HG03521 (cell line): ENCODE measurements at regions not wholly inside any gene's neighbourhood (a gene's known extent, or its start where the extent isn't known, plus 50 kb on each side); places are given as distances from the start of the nearest gene placed in this dataset.
"Not testable (repeated sequence)": the region's sequence is repeated elsewhere in the genome, so short reads cannot be mapped to it uniquely, and the experiment has no call there.

ENCODE experiments used
- ATAC-seq: cut with Tn5 transposase; IDR thresholded peaks from one replicate; pipeline ENCODE4 v1.9.1; 2021; ENCODE audit warnings: mild to moderate bottlenecking, moderate library complexity; ENCODE audit not compliant: unreplicated experiment

DNA sequence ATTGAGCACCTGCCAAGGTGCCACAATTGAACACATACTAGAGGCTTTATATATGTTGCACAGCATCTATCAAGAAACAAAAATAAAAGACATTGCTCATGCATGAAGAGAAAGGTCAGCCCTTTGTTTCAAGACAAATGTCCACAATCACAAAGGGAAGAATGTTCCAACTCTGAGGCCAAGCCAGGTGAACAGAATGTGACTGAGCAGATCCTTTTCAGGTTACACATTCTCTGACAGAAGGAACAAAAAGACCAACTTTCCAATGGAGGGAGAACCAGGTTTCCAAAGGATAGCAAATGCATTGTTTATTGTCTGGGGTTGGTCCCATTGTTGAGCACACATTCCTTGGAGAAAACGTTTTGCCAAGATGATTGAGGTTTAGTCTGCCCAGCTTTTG, 50.2 kb upstream of the FAM174B start:
- no peak for ATAC-seq

DNA sequence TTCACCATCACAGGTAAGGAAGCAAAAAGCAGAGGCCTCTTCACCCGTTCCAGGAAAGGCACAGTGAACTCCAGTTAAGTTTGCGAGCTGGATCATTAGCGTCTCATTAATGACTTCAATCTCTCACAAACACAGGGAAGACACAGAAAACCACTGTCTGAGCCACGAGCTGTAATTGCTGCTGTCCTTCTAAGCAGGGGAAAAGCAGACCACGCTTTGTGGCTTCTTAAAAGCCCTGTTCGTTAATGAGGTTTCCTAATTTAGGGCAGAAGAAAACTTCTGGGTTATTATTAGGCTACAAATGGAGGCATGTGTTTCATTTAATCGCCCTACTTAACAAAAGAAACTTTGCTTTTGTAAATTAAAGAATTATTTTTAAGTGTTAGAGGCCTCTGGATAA, 50.6 kb upstream of the FAM174B start:
- no peak for ATAC-seq

DNA sequence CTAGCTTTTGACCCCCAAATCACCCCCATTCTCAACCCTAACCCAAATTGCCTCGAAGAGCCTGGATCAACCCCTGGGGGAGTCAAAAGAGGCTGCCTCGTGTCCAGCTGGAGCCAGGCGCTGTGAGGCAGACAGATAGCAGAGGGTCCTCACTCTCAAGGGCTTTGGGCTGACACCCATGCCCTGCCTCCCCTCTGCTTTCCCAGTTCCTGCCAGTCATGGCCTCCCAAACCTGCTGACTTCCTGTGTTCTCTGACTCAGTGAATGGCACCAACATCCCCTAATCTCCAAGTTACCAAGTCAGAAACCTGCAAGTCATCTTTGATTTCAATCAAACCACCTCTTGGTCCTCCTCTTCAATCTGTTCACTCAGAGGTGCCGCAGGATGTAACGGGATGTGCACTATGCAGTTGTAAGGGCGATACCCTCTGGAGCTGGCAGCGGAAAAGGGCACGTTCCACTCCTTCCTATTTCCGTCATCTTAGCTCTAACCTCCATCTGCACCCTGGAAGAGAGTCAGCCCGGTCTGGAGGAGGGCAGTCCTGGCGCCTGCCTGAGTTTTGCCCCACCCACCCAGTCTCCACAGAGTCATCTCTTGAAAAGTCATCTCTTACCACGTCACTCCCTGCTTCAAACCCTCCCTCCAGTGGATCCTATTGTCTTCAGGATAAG, 52.4 kb upstream of the FAM174B start:
- ATAC-seq, result no peak

DNA sequence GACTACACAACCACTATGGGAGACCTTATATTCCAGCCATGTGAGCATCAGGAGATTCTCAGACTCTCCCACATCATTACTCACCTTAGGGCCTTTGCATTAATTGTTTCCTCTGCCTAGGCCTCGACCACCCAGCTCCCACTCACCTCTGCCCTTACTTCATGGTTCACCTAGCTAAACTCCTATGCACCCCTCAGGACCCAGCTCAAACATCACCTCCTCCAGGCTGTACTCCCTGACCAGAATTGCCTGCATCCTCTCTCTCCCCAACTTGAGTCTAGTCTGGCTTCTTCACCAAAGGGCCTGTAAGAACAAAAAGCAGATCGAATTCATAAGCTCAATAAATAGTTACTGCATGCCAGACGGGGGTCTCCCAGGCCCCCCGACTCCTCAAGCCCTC, 53.1 kb upstream of the FAM174B start:
- ATAC-seq, result no peak

DNA sequence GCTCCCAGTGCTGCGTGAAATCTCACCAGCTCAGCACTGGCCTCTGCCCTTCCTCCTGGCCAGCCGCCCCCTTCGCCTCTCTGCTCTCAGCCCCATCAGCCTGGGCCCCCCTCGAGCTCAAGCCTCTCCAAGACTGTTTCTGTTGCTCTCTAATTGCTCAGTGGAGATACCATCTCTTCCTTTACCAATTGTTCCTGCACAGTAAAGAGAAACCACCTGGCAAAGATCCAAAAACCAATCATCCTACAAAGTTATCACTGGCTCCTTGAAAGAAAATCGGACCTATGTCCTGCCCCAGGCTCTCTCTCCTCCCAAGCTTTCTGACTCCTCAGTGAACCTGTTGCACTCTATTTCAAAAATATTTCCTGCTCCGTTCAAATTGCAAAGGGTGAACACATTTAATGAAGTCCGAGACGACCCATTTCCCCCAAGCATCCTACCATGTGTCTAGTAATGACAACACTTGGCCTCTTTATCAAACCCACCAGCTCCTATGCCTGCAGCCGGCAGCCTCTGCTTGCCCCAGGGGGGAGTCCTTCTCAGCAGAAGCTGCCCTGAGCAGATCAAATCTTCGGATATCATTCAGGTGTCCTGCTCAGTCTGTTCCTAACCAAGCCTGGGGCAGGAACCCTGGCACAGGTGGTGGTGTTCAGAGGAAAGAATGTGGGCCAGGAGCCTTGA, 53.7 kb upstream of the FAM174B start:
- no peak for ATAC-seq

DNA sequence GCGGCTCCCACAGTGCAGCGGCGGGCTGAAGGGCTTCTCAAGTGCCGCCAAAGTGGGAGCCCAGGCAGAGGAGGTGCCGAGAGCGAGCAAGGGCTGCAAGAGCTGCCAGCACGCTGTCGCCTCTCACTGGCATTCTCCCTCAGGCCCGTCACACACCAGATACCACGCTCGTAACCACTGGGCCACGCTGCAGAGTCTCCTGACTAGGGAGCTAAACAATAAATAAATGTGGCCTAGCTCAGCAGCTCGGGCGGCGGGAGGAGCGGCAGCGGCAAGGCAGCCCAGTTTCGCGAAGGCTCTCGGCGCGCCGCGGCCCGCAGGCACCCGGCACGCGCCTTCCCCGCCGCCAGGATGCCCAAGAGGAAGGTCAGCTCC, 55.9 kb upstream of the FAM174B start:
- no peak for ATAC-seq

DNA sequence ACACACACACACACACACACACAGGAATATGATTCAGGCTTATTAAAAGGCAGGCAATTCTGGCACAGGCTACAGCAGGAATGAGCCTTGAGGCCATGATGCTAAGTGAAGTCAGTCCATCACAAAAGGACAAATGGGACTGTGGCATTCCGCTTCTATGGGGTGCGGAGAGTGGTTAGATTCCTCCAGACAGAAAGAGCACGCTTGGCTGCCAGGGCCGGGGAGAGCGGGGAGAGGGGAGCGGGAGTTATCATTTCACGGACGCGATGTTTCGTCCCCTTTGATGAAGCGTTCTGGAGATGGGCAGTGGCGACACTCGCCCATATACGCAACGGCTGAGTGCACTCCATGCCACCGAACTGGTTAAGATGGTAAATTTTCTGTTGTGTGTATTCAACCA, 58.5 kb upstream of the FAM174B start:
- no peak for ATAC-seq

DNA sequence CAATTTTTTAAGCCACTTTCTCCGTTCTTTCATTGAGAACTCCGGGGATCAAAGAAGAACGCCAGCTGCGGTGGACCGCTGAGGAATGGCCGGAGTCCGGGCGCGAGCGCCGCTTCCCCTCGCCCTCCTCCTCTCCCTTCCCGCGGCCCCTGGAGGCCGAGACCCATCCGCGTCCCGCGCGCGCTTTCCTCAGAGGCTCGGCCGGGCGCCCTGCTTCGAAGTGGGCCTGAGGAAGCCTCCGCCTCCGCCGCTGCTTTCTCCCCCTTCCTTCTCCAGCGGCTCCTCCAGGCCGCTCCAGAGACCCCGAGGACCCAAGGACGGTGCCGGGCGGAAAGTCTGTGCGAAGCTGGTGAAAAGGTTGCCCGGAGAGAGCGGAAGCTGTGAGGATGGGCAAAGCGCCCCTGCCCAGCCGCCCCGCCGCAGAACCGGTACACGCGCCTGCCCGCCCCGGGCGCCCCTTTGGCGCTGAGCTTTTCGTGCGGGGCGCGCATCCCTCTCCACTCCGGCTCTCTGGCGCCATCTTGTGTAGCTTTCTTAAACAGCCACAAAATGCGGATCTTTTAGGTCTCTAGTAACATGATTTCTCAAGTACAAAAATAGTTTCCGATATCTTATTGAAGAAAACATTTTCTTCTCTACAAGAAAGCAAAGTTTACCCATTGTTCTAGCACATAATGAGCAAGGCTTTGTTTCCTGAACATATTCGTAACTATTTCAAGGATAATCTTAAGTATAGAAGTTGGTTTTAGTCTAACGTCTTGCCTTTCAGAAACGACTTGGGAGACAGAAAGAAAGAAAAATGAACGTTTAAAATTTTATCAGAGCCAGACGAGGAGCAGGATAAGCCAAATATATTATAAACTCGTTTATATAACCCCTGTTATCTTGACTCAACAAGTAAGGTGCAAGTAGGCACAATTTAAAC, 59.2 kb upstream of the FAM174B start:
- ATAC-seq, result peak; percentile 80

DNA sequence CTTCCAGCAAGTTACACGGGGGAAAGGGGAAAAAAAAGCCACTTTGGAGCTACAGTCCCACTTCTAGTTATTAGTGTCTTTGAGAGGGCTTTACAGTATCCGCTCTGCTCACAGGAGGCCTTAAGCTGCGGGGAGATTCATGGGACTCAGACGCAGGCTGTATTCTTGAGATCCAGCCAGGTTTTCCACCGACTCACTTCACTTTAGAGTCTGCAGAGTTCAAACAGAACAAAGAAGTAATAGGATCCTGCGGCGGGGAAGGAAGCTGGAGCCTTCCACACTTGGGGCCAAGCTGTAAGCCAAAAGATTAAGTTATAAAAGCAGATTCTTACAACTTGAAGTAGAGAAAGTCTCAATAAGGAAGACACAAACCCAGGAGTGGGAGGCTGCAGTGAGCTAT, 60.2 kb upstream of the FAM174B start:
- no peak for ATAC-seq

DNA sequence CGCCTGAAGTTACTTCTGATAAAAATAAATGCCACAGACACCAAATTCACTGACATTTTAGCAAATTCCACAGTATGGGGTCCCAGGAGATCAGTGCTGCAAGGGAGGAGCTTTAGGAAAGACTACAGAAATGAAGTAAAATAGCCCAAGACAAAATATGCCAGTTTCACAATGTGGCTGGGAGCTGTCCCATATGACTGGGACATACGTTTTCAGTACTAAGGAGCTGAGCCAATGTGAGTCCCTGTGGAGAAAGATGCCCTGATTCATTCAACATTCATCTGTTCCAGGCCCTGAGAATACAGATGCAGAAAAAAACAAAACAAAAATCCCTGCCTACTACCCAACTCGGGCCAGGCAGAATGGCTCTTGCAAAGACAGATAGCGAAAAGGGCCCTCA, 63.4 kb upstream of the FAM174B start:
- ATAC-seq, result no peak

DNA sequence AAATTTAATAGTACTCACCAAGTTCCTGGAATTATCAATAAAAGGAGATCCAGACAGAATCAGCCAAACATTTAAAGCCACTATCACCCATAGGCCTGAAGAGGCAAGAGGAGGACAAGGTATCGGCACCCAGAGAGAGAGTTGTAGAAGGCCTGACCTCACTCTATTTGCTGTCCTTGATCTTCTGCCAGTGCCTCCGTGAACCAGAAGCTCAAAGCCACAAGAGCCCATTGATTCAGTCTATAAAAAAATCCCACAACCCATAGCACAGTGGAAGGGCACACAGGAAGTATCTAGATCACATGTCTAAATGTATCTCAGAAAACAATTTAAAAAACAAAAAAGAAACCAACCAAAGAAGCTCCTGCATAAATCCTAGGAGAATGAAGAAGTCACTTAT, 68.6 kb upstream of the FAM174B start:
- no peak for ATAC-seq

DNA sequence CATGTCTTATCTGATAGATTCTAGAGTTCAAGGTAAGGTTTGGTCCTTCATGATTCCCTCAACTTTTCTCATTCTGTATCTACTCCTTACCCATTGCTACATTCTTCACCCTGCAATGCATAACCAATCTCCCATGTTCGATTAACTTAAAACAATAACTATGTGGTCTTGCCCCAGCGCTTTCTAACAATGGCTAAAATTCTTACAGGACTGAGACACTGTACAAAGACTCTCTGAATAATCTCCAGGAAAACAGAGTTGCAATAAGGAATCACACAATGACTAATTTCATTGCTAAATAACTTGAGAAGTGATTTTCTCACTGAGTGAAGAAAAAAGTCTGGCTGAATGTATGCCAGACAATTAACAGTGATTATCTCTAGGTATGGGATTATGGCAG, 69.6 kb upstream of the FAM174B start:
- no peak for ATAC-seq

DNA sequence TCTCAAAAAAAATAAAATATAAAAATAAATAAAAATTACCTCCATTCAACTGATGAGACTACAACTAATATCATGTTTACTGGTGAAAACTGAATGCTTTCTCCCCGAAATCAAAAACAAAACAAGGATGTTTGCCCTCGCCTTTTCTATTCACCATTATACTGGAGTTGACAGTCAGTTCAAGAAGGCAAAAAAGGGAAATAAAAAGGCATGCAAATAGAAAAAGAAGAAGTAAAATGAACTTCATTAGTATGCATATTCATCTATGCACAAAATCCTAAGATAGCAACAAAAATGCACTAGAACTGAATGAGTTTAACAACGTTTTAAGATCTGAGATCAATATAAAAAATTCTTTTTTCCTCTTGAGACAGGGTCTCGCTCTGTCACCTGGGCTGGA, 72.7 kb upstream of the FAM174B start:
- ATAC-seq, result no peak

DNA sequence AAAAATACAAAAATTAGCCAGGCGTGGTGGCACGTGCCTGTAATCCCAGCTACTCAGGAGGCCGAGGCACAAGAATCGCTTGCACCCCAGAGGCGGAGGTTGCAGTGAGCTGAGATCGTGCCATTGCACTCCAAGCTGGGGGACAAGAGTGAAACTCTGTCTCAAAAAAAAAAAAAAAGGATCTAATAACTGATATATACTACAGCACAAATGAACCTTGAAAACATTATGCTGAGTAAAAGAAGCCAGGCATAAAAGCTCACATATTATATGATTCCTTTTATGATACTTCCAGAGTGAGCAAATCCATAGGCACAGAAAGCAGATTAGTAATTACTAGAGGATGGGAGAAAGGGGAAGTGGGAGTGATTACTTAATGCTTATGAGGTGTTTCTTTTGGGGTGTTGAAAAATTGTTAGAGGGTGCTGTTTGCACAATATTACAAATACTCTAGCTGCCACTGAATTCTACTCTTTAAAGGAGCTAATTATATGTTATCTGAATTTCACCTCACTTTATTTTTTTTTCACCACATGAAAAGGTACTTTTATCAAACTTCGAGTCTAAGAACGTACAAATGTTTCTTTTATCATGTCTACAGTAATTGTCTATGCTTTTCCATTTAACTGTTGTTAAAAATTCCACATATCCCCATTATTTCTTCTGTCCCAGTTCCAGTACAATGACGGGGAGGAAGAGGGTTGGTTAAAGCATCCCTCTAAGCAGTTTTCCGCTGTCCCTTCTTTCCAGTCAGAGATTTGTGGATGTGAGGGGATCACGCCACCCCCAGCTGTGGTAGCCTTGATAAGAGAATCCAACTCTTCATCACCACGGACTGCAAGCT, 77.7 kb upstream of the FAM174B start:
- ATAC-seq, result no peak

DNA sequence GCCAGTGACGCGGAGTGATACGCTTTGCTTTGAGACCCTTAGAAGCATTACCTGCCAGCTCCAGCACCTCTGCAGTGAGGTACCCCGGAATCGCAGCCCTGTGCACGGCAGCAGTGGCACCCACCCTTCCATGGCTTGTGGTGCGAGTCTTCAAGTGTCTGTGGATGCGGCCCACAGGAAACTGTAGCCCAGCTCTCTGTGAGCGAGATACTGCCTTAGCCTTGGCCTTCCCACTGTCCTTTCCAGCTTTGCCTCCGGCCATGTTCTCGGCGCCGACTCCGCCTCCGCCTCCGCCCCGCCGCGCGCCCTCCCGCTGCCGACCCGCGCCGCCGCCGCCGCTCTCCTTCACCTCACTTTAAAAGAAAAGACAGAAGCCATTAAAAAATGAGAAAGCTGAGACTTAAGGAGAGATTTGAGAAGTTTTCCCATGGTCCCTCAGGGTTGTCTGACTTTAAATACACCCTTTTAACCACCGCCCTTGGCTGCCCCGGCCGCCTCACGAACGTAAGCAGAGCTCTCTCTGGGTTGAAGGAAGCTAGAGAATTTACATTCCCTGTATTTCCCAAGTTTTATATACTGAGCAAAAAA, 78.5 kb upstream of the FAM174B start:
- no peak for ATAC-seq

DNA sequence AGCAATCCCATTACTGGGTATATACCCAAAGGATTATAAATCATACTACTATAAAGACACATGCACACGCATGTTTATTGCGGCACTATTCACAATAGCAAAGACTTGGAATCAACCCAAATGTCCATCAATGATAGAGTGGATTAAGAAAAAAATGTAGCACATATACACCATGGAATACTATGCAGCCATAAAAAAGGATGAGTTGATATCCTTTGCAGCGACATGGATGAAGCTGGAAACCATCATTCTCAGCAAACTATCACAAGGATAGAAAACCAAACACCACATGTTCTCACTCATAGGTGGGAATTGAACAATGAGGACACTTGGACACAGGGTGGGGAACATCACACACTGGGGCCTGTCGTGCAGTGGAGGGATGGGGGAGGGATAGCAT, 83.7 kb upstream of the FAM174B start:
- ATAC-seq, result not testable (repeated sequence)

DNA sequence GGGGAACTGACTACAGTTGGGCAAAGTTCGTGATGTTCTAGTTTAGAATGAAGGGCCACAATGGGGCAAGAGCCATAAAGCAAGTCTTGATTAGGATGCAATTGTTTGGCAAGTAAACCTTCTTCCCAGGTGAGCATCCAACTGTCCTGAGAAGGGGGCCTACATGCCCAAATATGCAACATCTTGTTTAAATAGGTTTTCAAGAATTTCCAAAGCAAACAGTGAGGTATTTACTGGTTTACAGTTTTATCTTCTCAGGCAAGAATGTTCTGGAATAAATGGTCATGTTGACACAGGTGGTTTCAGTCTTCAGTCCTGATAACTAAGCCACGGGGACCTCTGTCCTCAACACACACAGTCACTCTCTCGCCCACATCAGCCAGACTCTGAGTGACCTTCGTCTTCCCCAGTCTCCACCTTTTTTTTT, 90.3 kb upstream of the FAM174B start:
- ATAC-seq, result no peak

DNA sequence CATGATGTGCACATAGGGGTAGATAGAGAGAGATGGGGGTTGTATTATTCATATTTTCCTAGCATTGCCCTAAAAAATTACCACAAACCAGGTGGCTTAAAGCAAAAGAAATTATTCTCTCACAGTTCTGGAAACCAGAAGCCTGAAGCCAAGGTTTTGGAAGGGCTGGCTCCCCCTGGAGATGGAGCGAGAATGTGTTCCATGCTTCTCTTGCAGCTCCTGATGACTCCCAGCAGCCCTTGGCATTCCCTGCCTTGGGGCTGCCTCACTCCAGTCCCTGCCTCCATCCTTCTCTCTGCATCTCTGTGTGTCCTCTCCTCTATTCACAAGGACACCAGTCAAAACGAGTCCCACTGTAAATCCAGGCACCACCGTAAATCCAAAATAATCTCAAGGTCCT, 91.5 kb upstream of the FAM174B start:
- no peak for ATAC-seq

DNA sequence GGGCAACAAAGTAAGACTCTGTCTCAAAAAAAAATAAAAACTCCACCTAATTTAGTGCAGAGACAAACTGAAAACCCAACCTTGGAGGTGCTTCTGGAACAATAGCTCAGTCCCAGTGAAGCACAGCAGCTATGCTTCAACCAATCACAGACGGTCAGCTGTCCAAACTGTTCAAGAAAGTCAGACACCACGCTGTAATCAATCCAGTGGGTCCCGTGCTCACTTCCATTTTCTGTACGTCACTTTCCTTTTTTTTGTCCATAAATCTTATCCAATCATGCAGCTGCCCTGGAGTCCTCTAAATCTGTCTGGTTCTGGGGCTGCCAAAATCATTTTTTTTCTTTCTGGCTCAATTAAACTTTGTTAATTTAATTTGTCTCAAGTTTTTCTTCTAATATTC, 93.6 kb upstream of the FAM174B start:
- ATAC-seq, result no peak

DNA sequence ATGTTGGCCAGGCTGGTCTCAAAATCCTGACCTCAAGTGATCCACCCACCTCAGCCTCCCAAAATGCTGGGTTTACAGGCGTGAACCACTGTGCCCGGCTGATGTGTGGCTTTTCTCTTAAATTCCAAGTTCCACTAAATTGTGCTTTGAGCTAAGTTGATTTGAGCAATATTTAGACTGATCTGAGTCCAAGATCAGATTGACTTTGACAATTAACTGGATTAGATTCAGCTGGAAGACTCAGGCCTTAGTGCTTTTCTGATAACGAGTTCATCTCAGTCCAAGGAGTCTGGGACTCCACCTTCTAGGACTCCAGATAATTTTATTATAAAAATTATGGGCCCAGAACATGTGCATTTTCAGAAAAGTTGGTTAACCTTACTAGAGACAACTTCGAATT, 94.4 kb upstream of the FAM174B start:
- ATAC-seq, result no peak

DNA sequence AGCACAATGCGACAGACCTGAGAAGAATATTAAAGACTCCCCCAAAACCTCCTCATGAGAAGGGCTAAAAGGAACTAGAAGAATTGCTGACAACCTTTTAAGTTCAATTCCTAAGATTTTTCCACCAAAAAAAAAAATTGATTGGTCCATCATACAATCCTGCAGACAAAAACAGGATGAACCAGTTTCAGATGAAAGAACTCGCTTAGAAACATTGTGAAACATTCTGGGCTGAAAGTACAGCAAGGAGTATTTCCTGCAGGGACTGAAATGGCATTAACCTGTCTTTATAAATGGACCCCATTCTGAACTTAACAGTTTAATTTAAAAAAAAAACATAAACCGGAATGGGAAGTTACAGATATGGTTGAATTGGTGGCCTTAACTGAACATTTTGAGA, 96.0 kb upstream of the FAM174B start:
- ATAC-seq, result no peak
